ENCODE measurements at regions not wholly inside any gene's neighbourhood (a gene's known extent, or its start where the extent isn't known, plus 50 kb on each side); places are given as distances from the start of the nearest gene placed in this dataset.

DNA sequence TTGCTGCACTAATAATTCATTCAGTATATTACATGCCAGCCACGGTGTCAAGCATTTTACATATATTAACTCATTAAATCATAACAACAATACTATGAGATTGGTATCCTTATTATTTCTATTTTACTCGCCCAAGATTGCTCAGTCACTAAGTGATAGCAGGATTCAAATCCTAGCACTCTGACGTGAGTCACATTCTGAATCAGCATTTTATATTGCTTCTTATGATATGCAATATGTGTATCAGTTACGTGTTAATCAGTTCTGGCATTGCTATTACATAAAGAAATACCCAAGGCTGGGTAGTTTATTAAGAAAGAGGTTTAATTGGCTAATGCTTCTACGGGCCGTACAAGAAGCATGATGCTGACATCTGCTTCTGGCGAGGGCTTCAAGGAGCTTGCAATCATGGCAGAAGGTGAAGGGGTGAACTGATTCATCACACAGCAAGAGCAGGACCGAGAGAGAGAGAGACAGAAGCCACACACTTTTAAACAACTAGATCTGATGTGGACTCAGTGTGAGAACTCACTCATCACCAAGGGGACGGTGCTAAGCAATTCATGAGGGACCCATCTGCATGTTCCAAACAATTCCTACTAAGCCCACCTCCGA is 166.5 kb upstream of the TMCO5A start:
- Histone ChIP-seq H3K4me2 (ENCODE audit: insufficient read depth, insufficient read length, low read length) (no peak overlapping the region), H2BK15ac (ENCODE audit: low read depth, low read length) (no peak overlapping the region), H3K4me1 (ENCODE audit: insufficient read depth, low read length) (no peaks in the 10 kb centered on the region), H3K27me3 (ENCODE audit: insufficient read depth, low read length) (no peaks in the 10 kb centered on the region), H2AFZ (ENCODE audit: low read length) (no peak overlapping the region), H3K27ac (ENCODE audit: insufficient read length, low read depth, low read length) (no peak overlapping the region), H4K91ac (ENCODE audit: insufficient read length, low read depth, low read length) (no peak overlapping the region), H3K9ac (ENCODE audit: extremely low read depth, insufficient read length, low read length) (no peak overlapping the region), H2BK20ac (ENCODE audit: low read depth, low read length, poor library complexity, severe bottlenecking) (no peak overlapping the region), H2BK12ac (ENCODE audit: insufficient read length, low read depth, low read length) (no peak overlapping the region), H4K8ac (replicated peaks; ENCODE audit: insufficient read length, low read depth, low read length) (no peak overlapping the region), H3K18ac (ENCODE audit: insufficient read length, low read depth, low read length) (no peak overlapping the region), H3K9me3 (ENCODE audit: control insufficient read depth, low read depth, low read length) (no peaks in the 10 kb centered on the region), H3K4ac (ENCODE audit: low read depth, low read length) (no peak overlapping the region), H3T11ph (ENCODE audit: low read length) (no peak overlapping the region), H3K79me2 (ENCODE audit: insufficient read depth, low read length) (no peaks in the 10 kb centered on the region), H2BK5ac (ENCODE audit: insufficient read length, low read length) (no peak overlapping the region), H4K5ac (ENCODE audit: insufficient read length, low read depth, low read length) (no peak overlapping the region), H3K23me2 (ENCODE audit: insufficient read length, low read depth, low read length, poor library complexity, severe bottlenecking) (peaks cover 2% of the 10 kb centered on the region), H2BK120ac (ENCODE audit: low read depth, low read length, poor library complexity, severe bottlenecking) (no peak overlapping the region), H2AK5ac (ENCODE audit: insufficient read length, low read length) (no peak overlapping the region), H3K14ac (ENCODE audit: insufficient read depth, low read length) (no peak overlapping the region), H3K23ac (ENCODE audit: insufficient read length, low read depth, low read length) (no peak overlapping the region), H3K56ac (ENCODE audit: insufficient read length, low read depth, low read length) (no peak overlapping the region), H4K20me1 (ENCODE audit: control insufficient read depth, insufficient read depth, insufficient read length) (no peaks in the 10 kb centered on the region), H3K79me1 (ENCODE audit: insufficient read depth, low read depth, low read length, poor library complexity, severe bottlenecking) (no peaks in the 10 kb centered on the region)
- Mint-ChIP-seq H3K36me3 (ENCODE audit: insufficient read depth in 1 of 3, low read depth in 3 of 3) (no peaks in the 10 kb centered on the region), H3K27ac (no peak overlapping the region; a peak in 1 of 7 replicates), H3K27me3 (ENCODE audit: low read depth) (no peaks in the 10 kb centered on the region), H3K9me3 (no peaks in the 10 kb centered on the region), H3K4me3 (no peak overlapping the region), H3K4me1 (no peaks in the 10 kb centered on the region)
- DNase-seq: no peak
- no peak for TF ChIP-seq CTCF (conservative IDR thresholded peaks at IDR 0.05)
- WGBS (ENCODE audit: extremely low coverage, insufficient read length, low lambda C conversion rate): no CpG with 5 or more reads among the region's 10 CpGs
